Medulla oblongata (tissue), 1 donor: ENCODE measurements at regions not wholly inside any gene's neighbourhood (a gene's known extent, or its start where the extent isn't known, plus 50 kb on each side); places are given as distances from the start of the nearest gene placed in this dataset.

ENCODE experiments used
- DNase-seq: peaks from one replicate; pipeline ENCODE4 v3.0.0-alpha.2; 2015; ENCODE audit errors: extremely low spot score

GRCh38 chr5:82363524-82363923 is 85.4 kb upstream of the RPS23 start:
- no peak for DNase-seq

GRCh38 chr5:82362636-82363035 is 84.5 kb upstream of the RPS23 start:
- no peak for DNase-seq

DNA sequence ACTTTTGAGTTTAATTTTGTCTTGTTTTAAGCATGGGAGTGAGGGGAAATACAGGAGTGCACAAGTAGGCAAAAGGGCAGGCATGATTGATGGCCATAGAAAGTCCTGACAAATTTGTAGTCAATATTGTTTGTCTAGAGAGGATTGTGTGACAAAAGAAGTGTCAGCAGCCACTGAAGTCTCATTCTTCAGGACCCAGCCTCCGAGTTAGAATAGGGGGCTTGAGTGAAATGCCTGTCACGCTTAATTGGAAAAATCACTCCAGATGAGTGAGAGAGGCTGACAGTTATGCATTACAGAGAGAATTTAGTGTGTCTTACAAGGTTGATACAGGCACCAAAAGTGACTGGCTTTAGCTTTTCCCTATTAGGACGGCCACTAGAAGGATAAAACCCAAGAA is 81.9 kb upstream of the RPS23 start:
- no peak for DNase-seq

DNA sequence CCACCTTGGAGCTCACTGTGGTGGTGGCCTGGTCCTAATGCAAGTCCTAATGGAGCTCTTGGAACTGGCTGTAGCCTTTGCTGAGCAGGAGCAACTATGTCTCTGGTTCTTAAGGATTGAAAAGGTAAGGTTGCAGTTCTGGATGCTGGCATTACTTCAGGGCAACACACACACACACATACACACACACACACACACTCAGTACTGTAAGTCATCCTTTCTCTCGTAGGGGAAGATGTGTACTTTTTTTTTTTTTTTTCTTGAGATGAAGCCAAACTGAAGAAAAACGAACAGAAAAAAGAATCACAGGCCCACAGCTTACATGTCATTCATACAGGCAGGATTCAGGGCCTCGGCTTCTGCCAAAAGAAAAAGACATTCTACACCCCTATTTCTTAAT is 81.1 kb upstream of the RPS23 start:
- DNase-seq, result no peak

DNA sequence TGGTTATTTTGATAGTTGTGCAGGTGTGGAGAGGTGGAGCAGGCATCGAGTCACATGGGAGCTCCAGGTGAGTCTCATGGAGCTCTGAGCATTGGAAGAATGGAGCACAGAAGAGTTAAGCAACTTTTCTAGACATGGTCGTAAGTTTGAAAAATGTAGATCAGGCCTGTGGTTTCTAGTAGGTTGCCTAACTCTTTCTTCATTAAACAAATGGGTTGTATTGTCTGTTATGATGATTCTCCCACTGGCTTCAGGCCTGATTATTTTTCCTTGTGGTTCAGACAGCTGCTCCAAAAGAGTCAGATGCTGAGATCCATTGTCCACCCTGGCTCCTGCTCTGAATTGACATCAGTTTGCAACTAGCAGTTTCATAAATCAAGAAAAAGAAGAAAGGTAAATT is 80.3 kb upstream of the RPS23 start:
- no peak for DNase-seq

DNA sequence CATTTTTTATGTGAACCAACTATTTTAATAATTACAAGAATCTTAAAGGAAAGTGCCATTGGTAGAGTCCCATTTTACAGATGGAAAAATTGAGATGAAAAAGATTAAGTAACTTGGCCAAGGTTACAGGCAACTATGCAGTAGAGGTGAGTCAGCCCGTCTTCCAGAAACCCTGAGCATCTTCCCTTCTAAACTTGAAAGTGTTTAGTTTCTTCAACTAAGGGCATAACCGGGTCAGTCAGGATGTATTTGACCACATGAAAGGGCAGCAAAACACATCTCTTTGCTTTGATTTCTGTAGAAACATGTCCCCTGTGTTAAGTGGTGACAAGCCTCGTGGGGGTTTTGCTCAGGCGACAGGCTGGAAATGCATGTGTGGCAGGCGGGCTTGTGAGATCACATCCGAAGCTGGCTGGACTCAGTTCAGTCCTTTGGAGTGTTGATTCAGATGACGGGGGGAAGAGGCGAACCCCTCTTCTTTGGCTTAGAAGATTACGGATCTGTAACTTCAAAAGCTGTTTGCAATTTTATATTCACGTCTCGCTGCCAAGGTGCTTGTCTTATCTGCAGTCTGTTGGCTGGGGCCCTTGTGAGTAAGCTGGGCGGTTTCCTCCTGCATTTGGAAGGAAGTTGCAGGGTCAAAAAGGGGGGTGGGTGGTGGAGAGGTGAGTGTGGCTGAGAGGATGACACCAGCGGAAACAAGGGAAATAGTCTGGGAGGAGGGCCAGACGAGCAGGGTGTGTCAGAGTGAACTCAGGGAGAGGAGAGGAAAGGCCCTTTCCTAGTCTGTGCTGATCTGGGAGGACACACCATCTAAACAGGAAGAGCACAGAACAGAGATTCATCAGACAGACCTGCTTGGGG is 78.9 kb upstream of the RPS23 start:
- DNase-seq, result no peak

GRCh38 chr5:82356021-82356420 is 77.9 kb upstream of the RPS23 start:
- DNase-seq, result no peak

DNA sequence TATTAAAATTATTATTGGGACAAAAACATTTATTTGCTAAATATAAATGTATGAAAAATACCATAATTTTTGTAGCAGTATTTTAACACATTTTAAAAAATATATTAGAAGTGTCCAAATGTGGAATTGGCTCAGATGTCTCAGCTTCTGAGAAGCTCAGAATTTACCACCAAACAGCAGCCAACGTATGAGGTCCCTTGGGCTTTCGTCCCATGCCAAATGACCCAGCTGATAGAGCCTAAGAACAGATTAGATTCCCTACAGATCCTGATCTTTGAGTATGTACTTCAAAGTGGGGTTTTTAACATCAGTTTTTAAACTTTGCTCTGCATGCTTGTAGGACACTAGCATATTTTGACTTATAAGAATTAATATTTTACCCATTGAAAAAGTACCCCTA is 77.3 kb upstream of the RPS23 start:
- DNase-seq, result no peak

DNA sequence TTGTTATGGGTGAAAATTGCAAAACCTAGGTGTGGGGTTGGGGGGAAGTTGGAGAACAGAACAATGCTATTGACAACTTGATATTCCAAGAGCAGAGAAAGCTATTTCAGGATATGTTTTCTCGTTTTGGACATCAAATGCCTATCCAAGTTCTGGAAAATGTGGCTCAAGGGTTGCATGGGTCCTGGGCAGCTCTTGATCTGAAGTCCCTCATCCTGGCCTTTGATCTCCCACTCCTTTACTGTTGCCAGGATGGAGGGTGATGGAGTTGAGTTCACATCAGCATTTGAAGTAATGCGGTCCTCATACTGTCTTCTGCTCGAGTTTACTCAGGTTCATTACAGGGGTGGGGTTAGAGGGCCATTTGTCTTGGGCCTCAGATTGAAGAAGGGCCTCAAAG is 76.9 kb upstream of the RPS23 start:
- no peak for DNase-seq

DNA sequence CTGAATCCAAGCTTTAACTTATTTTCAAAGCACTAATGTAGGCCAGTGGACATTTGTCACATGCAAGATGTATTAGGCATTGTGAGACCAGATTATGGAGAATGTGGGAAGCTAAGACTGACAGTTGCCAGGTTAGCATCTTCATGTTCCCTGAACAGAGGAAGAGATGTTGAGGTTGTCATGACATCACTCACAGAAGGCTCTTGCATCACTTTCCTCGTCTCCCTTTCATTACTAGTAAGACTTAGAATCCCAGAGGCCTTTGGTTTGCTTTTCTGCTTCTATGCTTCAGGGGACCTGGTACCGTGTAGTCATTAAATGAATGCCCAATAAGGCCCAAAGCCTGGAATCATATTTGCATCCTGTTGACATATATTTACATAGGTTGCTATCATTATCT is 76.4 kb upstream of the RPS23 start:
- DNase-seq, result no peak

DNA sequence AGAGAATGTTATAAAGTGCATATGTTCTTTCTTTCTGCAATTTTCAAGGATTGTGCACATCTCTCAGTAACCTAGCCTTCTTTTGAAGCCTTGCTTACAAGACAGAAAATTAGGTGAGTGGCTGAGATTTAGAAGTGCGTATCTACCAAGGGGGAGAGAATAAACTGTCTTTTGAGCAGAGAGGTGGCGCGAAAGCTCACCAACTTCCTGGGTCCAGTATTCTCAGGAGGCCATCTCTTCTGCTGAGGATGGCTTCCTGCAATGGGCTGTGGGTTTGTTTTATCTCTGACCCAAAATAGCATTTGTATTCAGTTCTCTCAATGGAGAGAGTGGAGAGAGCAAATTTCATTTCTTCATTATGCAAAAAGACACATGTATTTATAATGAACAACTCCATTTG is 75.4 kb upstream of the RPS23 start:
- DNase-seq, result no peak

- no peak for DNase-seq
These were observed 74.1 kb upstream of the RPS23 start for GRCh38 chr5:82352146-82352791.

DNA sequence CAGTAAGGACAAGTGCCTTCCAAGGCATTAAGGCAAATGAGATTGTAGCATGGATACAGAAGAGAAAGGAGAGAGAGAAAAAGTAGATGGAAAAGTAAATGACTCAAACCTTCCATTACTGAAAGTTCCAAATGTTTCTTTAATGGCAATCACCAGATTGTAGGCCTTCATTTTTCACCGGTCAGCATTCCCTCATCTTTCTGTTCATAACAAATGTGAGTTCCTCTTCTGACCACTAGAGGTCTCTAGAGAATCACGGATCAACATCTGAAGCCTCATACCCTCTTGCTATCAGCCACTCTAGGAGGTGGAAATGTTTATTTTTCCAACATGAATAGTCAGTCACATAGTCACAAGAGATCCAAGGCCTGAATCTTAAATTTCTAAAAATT is 73.6 kb upstream of the RPS23 start:
- peak; percentile 89 for DNase-seq

GRCh38 chr5:82351297-82351696 is 73.1 kb upstream of the RPS23 start:
- DNase-seq, result no peak

DNA sequence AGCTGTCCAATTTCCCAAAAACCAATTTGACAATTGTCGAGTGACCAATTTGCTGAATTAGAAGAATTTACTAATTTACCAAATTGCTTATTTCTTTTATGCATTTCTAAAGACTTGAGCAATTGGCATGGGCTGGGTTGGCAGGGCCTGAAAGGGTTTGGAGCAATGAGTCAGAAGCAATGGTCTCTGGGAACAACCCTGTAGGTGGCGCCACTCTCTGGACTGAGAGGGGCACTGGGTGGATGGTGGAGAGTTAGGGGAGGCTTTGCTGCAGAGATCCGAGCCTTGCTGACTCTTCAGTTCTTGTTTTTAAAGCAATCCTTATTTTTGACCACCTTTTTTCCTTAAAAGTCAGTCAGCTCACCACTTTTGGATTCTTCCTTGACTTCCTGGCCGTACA is 71.5 kb upstream of the RPS23 start:
- DNase-seq, result peak; percentile 23

DNA sequence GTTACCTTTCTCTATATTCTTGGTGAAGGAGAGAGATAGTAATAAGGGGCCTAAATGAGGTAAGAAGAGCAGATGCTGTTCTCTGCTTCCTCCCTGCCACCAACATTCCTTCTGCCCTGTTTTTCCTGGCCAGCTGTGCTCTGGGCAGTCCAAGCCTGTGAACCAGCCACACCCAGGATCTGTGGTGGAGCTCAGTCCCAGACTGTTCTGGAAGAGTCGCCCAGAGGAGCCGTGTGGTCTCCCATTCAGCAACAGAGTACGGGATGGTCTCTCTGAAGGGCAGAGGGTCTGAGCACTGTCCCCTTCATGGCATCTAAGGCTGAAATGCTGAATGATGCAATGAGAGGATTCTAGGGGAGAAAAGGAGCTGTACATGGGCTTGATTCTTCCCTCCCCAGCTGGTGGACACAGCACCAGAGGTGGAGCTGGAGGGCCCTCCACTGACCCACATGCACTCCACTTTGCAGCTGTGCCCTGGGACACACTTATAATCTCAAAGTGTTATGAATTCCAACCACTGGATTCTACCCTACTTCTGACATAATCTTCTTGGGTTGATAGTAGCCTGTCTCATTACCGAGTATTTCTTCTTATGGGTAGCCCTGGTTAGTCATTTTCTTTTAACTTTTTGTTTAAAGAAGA is 70.8 kb upstream of the RPS23 start:
- no peak for DNase-seq

DNA sequence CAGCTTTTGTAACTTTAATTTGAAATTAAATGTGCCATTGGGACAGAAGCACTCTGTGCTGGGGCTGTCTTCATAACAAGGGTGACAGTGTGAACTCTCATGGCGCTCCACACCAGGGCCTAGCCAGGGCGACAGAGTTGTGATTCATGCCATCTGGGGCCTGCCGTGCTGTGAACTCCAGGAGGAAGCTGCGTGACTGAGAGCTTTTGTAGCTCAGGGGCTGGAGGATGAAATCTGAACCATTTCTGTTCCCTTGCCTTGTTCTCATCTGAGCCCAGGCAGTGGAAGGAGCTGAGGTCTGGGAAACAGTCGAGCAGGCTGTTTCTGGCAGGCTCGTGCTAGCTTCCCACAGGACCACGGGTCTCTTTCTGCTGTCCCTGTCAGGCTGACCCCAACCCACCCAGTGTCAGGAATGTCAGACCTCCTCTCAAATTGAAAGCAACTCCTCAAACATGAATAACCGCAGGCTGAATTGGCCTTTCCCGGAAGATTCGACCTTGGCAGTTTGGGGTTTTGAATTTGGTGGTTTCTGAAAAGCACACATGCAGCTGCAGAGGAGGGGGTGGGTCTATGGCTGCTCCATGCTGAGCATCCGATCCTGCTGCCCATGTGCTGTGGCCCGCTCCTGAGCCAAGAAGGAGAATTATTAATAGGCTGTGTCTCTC is 69.2 kb upstream of the RPS23 start:
- DNase-seq, result peak; percentile 80

DNA sequence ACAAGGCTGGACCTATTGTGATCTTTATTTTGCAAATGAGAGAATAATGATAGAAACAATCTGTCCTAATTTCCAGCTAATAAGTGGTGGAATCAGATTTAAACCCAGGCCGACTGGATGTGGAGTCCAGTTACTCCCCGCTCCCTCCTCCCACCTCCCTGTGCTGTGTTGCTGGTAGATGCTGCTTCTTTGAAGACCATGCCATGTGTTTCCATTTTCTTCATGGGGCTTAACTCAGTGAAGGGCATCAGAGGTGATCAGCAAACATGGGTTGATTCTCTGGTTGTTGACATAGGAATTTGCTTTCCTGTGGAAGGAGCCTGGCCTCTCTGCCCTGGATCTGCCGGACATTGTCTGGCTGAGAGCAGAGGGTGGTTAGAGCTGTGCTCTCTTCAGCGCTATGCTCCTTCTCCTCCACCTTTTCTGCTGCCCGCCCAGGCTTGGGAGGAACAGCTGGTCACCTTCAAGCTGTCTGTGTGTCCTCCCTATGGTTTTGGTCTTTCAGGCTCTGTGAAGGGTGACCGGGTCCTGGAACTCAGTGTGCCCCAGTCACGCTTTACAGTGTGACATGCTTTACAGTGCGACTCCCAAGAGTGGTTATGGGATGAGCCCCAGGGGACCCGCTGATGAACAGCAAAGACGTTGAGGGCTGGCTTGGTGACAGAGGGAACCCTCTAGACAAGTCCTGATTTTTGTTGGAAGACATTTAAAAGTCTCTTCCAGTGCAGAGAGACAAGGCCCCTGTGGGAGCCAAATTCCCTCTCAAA is 68.4 kb upstream of the RPS23 start:
- DNase-seq, result no peak

DNA sequence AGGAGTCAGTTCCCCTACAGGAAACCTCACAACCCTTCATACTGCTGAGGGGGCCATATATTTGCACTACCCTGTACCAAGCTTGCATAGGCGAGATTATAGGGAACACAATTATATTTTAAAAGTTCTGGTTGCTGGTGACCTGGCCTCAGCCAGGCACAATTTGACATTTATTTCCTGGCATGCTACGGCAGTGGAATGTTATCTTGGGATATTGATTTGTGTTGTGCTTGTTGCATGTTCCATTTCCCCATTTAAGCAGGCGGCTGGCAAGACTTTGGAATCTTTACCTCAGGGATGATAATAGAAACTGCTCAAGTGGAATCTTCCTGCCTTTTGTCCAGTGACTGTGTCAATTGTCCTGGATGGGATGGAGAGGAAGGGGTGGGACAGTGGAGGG is 67.0 kb upstream of the RPS23 start:
- DNase-seq, result no peak

DNA sequence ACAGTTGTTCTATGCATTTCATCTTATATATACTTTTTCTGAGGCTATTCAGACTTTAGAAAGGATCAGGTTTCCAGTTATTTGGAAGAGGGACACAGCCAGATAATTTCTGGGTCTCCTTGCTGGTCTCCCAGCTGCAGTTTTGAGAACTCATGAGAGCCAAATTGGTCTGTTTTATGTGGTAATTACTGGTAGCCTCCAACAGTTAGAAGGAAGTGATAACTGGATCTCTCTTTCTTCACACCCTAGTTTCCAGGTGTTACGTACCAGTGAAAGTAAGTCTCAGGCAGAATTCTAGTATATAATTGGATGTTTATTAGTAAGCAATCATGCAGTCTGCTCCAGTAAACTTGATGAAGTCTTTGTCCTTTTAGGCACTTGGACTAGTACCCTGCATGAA is 63.2 kb upstream of the RPS23 start:
- DNase-seq, result no peak

- DNase-seq, result no peak
These were observed 62.6 kb upstream of the RPS23 start for GRCh38 chr5:82340799-82341198.

DNA sequence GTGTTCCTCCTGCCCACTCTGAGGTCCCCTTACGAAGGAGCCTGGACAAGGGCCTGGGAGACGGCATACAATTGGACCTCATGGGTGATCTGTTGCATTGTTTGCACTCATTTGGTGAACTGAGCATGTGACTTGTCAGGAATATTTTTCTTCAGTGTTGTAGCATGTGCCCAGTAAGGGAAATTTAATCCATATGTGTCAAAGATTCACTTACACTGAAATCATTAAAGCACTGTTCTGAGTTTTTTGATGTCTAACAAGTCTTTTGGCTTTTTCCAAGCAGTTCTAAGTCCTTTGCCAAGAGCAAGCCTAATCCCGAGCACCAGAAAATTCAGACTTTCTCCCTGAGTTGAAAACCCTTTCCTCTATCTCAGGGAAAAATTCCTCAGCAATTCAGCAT is 61.6 kb upstream of the RPS23 start:
- no peak for DNase-seq
